ENCODE measurements at regions not wholly inside any gene's neighbourhood (a gene's known extent, or its start where the extent isn't known, plus 50 kb on each side); places are given as distances from the start of the nearest gene placed in this dataset.

DNA sequence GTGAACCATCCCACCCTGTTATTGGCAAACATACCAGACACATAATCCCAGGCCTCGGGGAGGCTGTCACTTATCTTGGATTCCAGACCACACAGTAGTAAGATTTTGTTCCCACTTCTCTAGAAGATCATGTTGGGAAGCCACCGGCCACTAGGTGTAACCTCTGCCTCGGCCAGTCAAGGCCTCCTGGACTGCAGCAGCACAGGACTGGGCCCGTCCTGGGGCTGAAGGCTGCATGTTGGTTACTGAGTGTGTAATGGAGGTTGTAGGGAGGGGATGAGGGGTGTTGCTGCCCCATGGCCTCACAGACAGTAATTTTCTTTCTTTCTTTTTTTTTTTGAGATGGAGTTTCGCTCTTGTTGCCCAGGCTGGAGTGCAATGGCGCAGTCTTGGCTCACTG lies 92.4 kb upstream of the SYT13 start:
- TF ChIP-seq, protein P1, sequence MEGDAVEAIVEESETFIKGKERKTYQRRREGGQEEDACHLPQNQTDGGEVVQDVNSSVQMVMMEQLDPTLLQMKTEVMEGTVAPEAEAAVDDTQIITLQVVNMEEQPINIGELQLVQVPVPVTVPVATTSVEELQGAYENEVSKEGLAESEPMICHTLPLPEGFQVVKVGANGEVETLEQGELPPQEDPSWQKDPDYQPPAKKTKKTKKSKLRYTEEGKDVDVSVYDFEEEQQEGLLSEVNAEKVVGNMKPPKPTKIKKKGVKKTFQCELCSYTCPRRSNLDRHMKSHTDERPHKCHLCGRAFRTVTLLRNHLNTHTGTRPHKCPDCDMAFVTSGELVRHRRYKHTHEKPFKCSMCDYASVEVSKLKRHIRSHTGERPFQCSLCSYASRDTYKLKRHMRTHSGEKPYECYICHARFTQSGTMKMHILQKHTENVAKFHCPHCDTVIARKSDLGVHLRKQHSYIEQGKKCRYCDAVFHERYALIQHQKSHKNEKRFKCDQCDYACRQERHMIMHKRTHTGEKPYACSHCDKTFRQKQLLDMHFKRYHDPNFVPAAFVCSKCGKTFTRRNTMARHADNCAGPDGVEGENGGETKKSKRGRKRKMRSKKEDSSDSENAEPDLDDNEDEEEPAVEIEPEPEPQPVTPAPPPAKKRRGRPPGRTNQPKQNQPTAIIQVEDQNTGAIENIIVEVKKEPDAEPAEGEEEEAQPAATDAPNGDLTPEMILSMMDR (IDR thresholded peaks at IDR 0.05; ENCODE audit: low read depth, low read length), result no peak
- no peak for TF ChIP-seq EZH2phosphoT487 (IDR thresholded peaks at IDR 0.05; ENCODE audit: low read depth)

Measured in OCI-LY3 (cell line).